HG03159 (cell line): ENCODE measurements at regions not wholly inside any gene's neighbourhood (a gene's known extent, or its start where the extent isn't known, plus 50 kb on each side); places are given as distances from the start of the nearest gene placed in this dataset.

Experiments used
- ATAC-seq: cut with Tn5 transposase; IDR thresholded peaks from one replicate; pipeline ENCODE4 v1.9.1; 2021; ENCODE audit warnings: mild to moderate bottlenecking, moderate library complexity; ENCODE audit not compliant: unreplicated experiment

DNA sequence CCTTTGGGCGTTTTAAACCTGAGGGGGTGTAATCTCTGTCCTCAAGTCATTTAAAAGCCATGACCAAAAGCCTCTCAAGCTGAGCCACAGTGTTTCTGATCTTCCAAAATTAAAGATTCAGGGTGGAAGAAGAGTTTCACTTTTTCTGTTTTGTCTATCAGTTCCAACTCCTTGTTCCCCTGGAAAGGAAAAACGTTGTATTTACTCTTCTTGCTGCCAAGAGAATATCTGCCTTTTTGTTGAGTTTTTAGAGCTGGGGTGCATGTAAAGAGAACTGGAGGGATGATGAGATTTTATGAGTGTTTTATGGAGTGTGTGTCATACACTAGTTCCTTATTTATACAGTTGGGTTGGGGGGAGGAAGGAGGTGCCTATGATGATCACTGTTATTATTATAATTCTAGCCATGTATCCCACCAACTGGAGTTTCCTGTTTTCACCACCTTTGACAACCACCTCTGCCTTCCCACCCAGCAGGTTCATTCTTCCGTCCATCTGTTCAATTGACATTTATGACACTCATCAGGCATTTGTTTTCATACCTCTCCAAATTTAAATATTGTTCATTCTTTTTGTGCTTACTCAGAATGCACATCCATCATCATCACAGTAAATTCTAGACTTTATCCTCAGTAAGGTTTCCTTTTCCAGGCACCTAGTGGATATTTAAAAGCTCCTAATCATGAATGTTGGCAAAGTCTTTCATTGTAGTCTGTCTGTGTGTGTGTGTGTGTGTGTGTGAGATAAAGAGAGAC, 97.9 kb upstream of the MPDZ start:
- no peak for ATAC-seq

DNA sequence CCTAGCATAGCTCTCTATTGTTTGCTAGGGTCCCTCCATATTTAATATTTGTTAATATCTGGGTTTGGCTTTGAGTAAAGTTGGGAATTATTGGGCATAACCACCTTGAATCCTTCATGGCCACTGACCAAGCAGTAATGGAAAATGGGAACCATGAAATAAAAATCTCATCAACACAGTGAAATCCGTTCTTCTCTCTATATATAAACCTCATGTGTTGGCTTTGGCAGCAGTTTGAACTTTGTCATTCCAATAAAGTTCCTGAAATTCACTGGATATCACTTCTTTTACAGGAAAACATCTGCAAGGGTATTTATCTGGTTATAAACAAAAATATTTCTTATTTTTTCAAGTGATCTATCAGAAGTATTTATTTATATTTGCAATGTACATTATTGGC, 93.0 kb upstream of the MPDZ start:
- no peak for ATAC-seq

GRCh38 chr9:13369431-13369830, 89.9 kb upstream of the MPDZ start:
- no peak for ATAC-seq

DNA sequence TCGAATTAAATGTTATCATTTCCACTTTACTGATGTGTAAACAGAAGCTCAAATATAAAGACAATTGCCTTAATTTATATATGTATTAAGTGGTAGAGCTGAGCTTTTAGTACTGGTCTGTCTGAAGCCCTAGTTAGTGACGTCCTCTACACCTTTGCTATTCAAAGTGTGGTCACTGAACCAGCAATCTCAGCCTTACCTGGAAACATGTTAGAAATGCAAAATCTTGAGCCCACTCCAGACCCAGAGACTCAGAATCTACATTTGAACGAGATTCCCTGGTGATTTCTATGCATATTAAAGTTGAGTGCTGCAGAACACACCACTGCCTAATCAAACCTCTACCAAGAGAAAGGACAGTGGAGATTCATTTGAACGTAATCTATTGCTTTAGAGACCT, 88.3 kb upstream of the MPDZ start:
- no peak for ATAC-seq

- ATAC-seq = no peak
These were observed 84.9 kb upstream of the MPDZ start for GRCh38 chr9:13364271-13365000.

- no peak for ATAC-seq
These were observed 81.6 kb upstream of the MPDZ start for GRCh38 chr9:13361076-13361475.

DNA sequence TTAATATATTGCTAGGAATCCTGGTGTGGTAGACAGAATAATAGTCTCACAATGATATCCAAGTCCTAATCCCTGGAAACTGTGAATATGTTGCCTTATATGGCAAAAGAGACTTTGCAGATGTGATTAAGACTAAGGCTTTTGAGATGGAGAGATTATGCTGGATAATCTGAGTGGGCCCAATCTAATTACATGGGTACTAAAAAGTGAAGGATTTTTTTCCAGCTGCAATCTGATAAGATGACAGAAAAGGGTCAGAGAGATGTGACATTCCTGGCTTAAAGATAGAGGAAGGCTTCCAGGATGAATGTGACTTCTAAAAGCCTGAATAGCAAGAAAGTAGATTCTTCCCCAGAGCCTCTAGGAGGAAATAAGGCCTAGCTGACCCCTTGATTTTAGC, 80.7 kb upstream of the MPDZ start:
- no peak for ATAC-seq

DNA sequence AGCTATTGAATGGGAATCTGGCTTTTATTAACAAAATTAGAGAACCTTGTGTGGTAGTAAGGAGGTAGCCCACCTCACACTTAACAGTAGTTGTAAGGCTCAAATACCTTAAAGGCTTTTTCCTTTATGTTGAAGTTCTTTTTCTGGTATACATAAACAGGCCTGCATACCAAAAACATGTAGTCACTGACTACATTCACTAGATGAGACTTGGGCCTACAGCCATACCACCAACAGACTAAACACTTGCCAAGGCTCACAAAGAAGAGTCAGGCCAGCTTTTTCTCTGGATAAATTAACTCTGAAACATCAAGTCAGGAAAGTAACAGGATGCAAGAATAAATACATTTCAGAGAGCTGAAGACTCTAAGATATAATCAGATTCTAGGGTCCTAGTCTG, 78.6 kb upstream of the MPDZ start:
- ATAC-seq = no peak

DNA sequence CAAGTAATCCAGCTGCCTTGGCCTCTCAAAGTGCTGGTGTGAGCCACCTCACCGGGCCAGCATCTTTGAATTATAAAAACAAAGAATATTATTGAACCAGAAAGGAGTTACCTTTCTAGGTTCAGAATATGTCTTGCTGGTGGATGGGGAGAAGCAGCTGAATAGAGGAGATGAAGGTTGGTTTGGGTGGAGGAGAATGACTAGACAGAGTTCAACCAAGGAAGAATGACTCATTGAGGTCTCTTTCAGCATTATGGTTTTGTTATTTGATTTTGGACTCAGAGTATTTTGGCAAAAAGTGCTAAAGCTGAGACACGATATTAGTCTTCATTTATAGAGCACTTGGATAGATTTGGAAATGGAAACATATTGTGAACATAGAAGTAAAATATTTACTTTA, 75.2 kb upstream of the MPDZ start:
- no peak for ATAC-seq

- ATAC-seq = peak; percentile 74
These were observed 73.0 kb upstream of the MPDZ start for GRCh38 chr9:13352451-13352979.

GRCh38 chr9:13351778-13352386, 72.4 kb upstream of the MPDZ start:
- ATAC-seq = peak; percentile 53

GRCh38 chr9:13332571-13332970, 53.1 kb upstream of the MPDZ start:
- ATAC-seq = no peak

DNA sequence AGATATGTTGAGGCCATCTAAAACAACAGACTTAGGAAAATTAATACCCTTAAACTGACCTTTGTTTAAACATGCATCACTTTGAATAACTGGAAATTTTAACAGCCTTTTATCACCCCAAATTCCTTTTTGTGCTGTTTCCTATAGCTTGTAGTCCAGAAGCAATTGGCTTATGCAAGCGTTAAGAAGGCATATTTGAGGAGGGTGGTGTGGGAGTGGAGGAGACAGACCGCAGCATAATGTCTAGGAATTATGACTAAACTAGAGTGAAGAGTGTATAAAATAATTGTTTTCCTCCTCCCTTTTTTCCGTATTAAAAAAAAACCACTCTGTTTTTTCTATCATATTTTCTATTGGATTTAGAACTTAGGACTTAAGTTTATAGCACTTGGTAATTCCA, 51.8 kb upstream of the MPDZ start:
- ATAC-seq = no peak

- ATAC-seq = no peak
These were observed 51.0 kb upstream of the MPDZ start for GRCh38 chr9:13330396-13331004.
